Liver (tissue), 8 donors: ENCODE measurements at regions not wholly inside any gene's neighbourhood (a gene's known extent, or its start where the extent isn't known, plus 50 kb on each side); places are given as distances from the start of the nearest gene placed in this dataset.

ENCODE experiments used
- DNase-seq: peaks from one replicate; pipeline ENCODE4 v3.0.0-alpha.2; 2017; ENCODE audit warnings: low spot score
- H3K27ac ChIP-seq, 2 donors: one replicate each; pipeline ENCODE4 v1.7.0; 2013; ENCODE audit warnings: inconsistent platforms in 2 of 2, low read length in 2 of 2, control low read depth in 1 of 2, low read depth in 1 of 2, mild to moderate bottlenecking in 1 of 2
- H3K27me3 ChIP-seq, 4 donors: one replicate each; pipeline versions ENCODE4 v1.6.1 to v1.7.0; 2013; ENCODE audit warnings: low read length in 3 of 4, inconsistent platforms in 1 of 4, mild to moderate bottlenecking in 1 of 4, moderate library complexity in 1 of 4; ENCODE audit not compliant: control insufficient read depth in 4 of 4, insufficient read depth in 4 of 4
- H3K36me3 ChIP-seq, 4 donors: one replicate each; pipeline versions ENCODE4 v1.6.1 to v1.7.0; 2013; ENCODE audit warnings: low read length in 3 of 4, mild to moderate bottlenecking in 3 of 4, low read depth in 1 of 4, moderate library complexity in 1 of 4; ENCODE audit not compliant: control insufficient read depth in 4 of 4, insufficient read depth in 3 of 4
- H3K4me1 ChIP-seq, 4 donors: one replicate each; pipeline versions ENCODE4 v1.6.1 to v1.7.0; 2013; ENCODE audit warnings: low read length in 3 of 4, mild to moderate bottlenecking in 3 of 4, moderate library complexity in 1 of 4; ENCODE audit not compliant: control insufficient read depth in 4 of 4, insufficient read depth in 4 of 4
- H3K4me3 ChIP-seq, 3 donors: one replicate each; pipeline versions ENCODE4 v1.6.1 to v1.7.0; 2013; ENCODE audit warnings: low read length in 3 of 3, control low read depth in 1 of 3, low read depth in 1 of 3, mild to moderate bottlenecking in 1 of 3
- H3K9ac ChIP-seq, 2 donors: one replicate each; pipeline ENCODE4 v1.7.0; 2013; ENCODE audit warnings: low read length in 2 of 2, mild to moderate bottlenecking in 2 of 2, moderate library complexity in 2 of 2, control low read depth in 1 of 2, low read depth in 1 of 2
- H3K9me3 ChIP-seq, 4 donors: one replicate each; pipeline versions ENCODE4 v1.6.1 to v1.7.0; 2013; ENCODE audit warnings: low read length in 3 of 4; ENCODE audit not compliant: control insufficient read depth in 4 of 4
- EGR1 ChIP-seq, 2 donors: IDR thresholded peaks; 2 replicates each; pipeline ENCODE4 v1.6.1; 2016 to 2018; ENCODE audit warnings: antibody characterized with exemption in 2 of 2, low read depth in 2 of 2
- FOXA1 ChIP-seq: IDR thresholded peaks from 2 replicates; pipeline ENCODE4 v1.6.1; 2016; ENCODE audit warnings: antibody characterized with exemption
- GABPA ChIP-seq, 2 donors: IDR thresholded peaks in 1 of 2; conservative IDR thresholded peaks in 1 of 2; 2 replicates each; pipeline ENCODE4 v1.6.1; 2016; ENCODE audit warnings: antibody characterized with exemption in 2 of 2, mild to moderate bottlenecking in 1 of 2, moderate library complexity in 1 of 2
- HNF4A ChIP-seq, 2 donors: conservative IDR thresholded peaks; 2 replicates each; pipeline ENCODE4 v1.6.1; 2016; ENCODE audit warnings: antibody characterized with exemption in 2 of 2, mild to moderate bottlenecking in 2 of 2
- HNF4G ChIP-seq: IDR thresholded peaks from 2 replicates; pipeline ENCODE4 v1.6.1; 2016; ENCODE audit warnings: antibody characterized with exemption
- NR2F2 ChIP-seq: IDR thresholded peaks from 2 replicates; pipeline ENCODE4 v1.6.1; 2016; ENCODE audit warnings: antibody characterized with exemption
- RXRA ChIP-seq, 2 donors: IDR thresholded peaks; 2 replicates each; pipeline ENCODE4 v1.6.1; 2017 to 2018; ENCODE audit warnings: antibody characterized with exemption in 2 of 2, mild to moderate bottlenecking in 1 of 2
- SP1 ChIP-seq: IDR thresholded peaks from 2 replicates; pipeline ENCODE4 v1.6.1; 2018; ENCODE audit warnings: antibody characterized with exemption, mild to moderate bottlenecking
- TAF1 ChIP-seq: conservative IDR thresholded peaks from 2 replicates; pipeline ENCODE4 v1.6.1; 2016; ENCODE audit warnings: antibody characterized with exemption, mild to moderate bottlenecking
- YY1 ChIP-seq: IDR thresholded peaks from 2 replicates; pipeline ENCODE4 v1.6.1; 2016; ENCODE audit warnings: antibody characterized with exemption, mild to moderate bottlenecking
- WGBS: extraction: QIAGEN DNeasy Blood & Tissue Kit; methylation state at CpG from one replicate; pipeline ENCODE4 v1.1.7; 2013; 5-methylcytosine and 5-hydroxymethylcytosine counted together
- TF ChIP-seq, protein P1 (sequence below): IDR thresholded peaks from 2 replicates; pipeline ENCODE4 v1.6.1; 2016; ENCODE audit warnings: antibody characterized with exemption
- TF ChIP-seq, protein P2 (sequence below): IDR thresholded peaks from 2 replicates; pipeline ENCODE4 v1.6.1; 2016; ENCODE audit warnings: antibody characterized with exemption, mild to moderate bottlenecking
- TF ChIP-seq, protein P3 (sequence below): fragments of 150-350 bp; IDR thresholded peaks from 2 replicates; pipeline ENCODE4 v1.5.1; 2017; ENCODE audit warnings: improper control_type of control experiment, low read depth, low read length; ENCODE audit not compliant: missing input control
- TF ChIP-seq, protein P4 (sequence below): IDR thresholded peaks from 2 replicates; pipeline ENCODE4 v1.6.1; 2016; ENCODE audit warnings: antibody characterized with exemption
- donor health status: healthy.
- donor health status: healthy.
- donor health status: healthy.
- donor health status: healthy.
- donor health status: healthy.

DNA sequence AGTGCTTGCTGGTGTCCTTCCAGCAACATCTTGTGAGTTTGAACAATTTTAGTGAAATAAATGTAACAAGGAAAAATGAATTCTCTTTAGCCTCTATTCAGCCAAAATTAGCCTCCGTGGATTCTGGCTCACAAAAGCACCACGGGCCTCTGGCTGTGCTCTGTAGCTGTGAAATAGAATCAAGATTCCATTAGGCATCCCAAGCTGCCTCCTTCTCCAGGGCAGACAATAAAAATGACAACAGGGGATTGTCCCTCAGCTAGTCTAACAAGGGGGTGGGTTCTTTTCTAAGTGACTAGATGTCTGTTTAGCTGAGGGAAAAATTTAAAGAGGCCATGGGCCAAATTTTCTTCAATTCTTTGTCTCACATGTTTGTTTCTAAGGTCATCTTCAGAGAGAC is 254.7 kb upstream of the FIGN start:
- Histone ChIP-seq H3K9me3 (no peaks in the 10 kb centered on the region), H3K36me3 (no peaks in the 10 kb centered on the region), H3K4me1 (no peaks in the 10 kb centered on the region), H3K27me3 (peaks cover 0 to 2% (median 0%) of the 10 kb centered on the region in 4 donors), H3K27ac (no peak overlapping the region), H3K9ac (no peak overlapping the region), H3K4me3 (no peak overlapping the region)
- 77% methylated on average over 2 of the region's 2 CpGs for WGBS
- TF ChIP-seq HNF4G, result no peak
- TF ChIP-seq, protein P1, sequence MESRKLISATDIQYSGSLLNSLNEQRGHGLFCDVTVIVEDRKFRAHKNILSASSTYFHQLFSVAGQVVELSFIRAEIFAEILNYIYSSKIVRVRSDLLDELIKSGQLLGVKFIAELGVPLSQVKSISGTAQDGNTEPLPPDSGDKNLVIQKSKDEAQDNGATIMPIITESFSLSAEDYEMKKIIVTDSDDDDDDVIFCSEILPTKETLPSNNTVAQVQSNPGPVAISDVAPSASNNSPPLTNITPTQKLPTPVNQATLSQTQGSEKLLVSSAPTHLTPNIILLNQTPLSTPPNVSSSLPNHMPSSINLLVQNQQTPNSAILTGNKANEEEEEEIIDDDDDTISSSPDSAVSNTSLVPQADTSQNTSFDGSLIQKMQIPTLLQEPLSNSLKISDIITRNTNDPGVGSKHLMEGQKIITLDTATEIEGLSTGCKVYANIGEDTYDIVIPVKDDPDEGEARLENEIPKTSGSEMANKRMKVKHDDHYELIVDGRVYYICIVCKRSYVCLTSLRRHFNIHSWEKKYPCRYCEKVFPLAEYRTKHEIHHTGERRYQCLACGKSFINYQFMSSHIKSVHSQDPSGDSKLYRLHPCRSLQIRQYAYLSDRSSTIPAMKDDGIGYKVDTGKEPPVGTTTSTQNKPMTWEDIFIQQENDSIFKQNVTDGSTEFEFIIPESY, result no peak
- no peak for TF ChIP-seq RXRA (IDR thresholded peaks at IDR 0.05)
- TF ChIP-seq, protein P2, sequence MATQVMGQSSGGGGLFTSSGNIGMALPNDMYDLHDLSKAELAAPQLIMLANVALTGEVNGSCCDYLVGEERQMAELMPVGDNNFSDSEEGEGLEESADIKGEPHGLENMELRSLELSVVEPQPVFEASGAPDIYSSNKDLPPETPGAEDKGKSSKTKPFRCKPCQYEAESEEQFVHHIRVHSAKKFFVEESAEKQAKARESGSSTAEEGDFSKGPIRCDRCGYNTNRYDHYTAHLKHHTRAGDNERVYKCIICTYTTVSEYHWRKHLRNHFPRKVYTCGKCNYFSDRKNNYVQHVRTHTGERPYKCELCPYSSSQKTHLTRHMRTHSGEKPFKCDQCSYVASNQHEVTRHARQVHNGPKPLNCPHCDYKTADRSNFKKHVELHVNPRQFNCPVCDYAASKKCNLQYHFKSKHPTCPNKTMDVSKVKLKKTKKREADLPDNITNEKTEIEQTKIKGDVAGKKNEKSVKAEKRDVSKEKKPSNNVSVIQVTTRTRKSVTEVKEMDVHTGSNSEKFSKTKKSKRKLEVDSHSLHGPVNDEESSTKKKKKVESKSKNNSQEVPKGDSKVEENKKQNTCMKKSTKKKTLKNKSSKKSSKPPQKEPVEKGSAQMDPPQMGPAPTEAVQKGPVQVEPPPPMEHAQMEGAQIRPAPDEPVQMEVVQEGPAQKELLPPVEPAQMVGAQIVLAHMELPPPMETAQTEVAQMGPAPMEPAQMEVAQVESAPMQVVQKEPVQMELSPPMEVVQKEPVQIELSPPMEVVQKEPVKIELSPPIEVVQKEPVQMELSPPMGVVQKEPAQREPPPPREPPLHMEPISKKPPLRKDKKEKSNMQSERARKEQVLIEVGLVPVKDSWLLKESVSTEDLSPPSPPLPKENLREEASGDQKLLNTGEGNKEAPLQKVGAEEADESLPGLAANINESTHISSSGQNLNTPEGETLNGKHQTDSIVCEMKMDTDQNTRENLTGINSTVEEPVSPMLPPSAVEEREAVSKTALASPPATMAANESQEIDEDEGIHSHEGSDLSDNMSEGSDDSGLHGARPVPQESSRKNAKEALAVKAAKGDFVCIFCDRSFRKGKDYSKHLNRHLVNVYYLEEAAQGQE, result no peak
- TF ChIP-seq SP1, result no peak
- TF ChIP-seq HNF4A (conservative IDR thresholded peaks at IDR 0.05), result no peak
- no peak for TF ChIP-seq YY1
- no peak for TF ChIP-seq FOXA1
- no peak for TF ChIP-seq TAF1
- TF ChIP-seq NR2F2, result no peak
- DNase-seq, result no peak

DNA sequence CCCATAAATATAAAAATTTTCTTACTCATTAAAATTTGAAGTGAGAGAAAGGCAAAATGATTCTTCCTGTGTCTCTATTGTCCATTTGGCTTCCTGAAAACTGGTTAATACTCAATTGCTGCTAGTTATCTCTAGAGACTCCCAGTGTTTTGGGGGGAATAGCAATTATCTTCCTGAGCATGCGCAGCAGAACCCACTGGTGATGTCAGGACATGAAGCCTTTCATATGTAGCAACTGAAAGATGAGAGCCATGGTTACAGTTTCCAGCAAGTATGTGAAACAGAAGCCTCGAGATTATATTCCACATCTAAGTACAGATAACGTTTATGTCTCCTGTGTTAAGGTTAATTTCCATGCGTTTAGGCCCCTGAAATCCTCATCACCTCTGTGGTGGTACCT is 254.3 kb upstream of the FIGN start:
- no peak for DNase-seq
- Histone ChIP-seq H3K4me3 (no peak overlapping the region), H3K9me3 (no peaks in the 10 kb centered on the region), H3K27me3 (peaks cover 0 to 2% (median 0%) of the 10 kb centered on the region in 4 donors), H3K27ac (no peak overlapping the region), H3K4me1 (no peaks in the 10 kb centered on the region), H3K9ac (no peak overlapping the region), H3K36me3 (no peaks in the 10 kb centered on the region)
- TF ChIP-seq, protein P3, sequence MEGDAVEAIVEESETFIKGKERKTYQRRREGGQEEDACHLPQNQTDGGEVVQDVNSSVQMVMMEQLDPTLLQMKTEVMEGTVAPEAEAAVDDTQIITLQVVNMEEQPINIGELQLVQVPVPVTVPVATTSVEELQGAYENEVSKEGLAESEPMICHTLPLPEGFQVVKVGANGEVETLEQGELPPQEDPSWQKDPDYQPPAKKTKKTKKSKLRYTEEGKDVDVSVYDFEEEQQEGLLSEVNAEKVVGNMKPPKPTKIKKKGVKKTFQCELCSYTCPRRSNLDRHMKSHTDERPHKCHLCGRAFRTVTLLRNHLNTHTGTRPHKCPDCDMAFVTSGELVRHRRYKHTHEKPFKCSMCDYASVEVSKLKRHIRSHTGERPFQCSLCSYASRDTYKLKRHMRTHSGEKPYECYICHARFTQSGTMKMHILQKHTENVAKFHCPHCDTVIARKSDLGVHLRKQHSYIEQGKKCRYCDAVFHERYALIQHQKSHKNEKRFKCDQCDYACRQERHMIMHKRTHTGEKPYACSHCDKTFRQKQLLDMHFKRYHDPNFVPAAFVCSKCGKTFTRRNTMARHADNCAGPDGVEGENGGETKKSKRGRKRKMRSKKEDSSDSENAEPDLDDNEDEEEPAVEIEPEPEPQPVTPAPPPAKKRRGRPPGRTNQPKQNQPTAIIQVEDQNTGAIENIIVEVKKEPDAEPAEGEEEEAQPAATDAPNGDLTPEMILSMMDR, result no peak
- TF ChIP-seq, protein P4, sequence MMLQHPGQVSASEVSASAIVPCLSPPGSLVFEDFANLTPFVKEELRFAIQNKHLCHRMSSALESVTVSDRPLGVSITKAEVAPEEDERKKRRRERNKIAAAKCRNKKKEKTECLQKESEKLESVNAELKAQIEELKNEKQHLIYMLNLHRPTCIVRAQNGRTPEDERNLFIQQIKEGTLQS, result no peak
- no peak for TF ChIP-seq EGR1 (IDR thresholded peaks at IDR 0.05; ENCODE audit: low read depth in 2 of 2)
- TF ChIP-seq YY1, result no peak
- TF ChIP-seq RXRA (IDR thresholded peaks at IDR 0.05), result no peak
- TF ChIP-seq GABPA (IDR thresholded peaks at IDR 0.05 in 1 of 2, conservative IDR thresholded peaks at IDR 0.05 in 1 of 2), result no peak
- TF ChIP-seq, protein P2, result no peak
- WGBS, result 80% methylated on average over 4 of the region's 4 CpGs
